RWPE2 (cell line): ENCODE measurements at regions not wholly inside any gene's neighbourhood (a gene's known extent, or its start where the extent isn't known, plus 50 kb on each side); places are given as distances from the start of the nearest gene placed in this dataset.

ENCODE experiments used
- ATAC-seq: fragments of 200-7000 bp; cut with Tn5 transposase; 3 replicates; pipeline ENCODE4 v1.9.1; 2021; ENCODE audit warnings: low read depth
- DNase-seq: peaks from one replicate; pipeline ENCODE4 v3.0.0-alpha.2; 2020; ENCODE audit warnings: low spot score
- H3K27ac ChIP-seq: fragments of 450-650 bp; 2 replicates; pipeline ENCODE4 v1.5.1; 2017; ENCODE audit warnings: mild to moderate bottlenecking; ENCODE audit not compliant: poor library complexity, severe bottlenecking
- H3K27me3 ChIP-seq: fragments of 250-450 bp; sonication (Bioruptor Pico); 2 replicates; pipeline ENCODE4 v1.5.1; 2021; ENCODE audit warnings: mild to moderate bottlenecking, moderate library complexity; ENCODE audit not compliant: insufficient read depth, poor library complexity, severe bottlenecking
- H3K36me3 ChIP-seq: fragments of 250-450 bp; sonication (Bioruptor Pico); 2 replicates; pipeline ENCODE4 v1.5.1; 2020; ENCODE audit warnings: low read depth, mild to moderate bottlenecking, moderate library complexity
- H3K4me1 ChIP-seq: fragments of 250-450 bp; sonication (Bioruptor Pico); 2 replicates; pipeline ENCODE4 v1.5.1; 2021; ENCODE audit warnings: mild to moderate bottlenecking, moderate library complexity; ENCODE audit not compliant: insufficient read depth, poor library complexity, severe bottlenecking
- H3K4me3 ChIP-seq: fragments of 250-450 bp; sonication (Bioruptor Pico); 2 replicates; pipeline ENCODE4 v1.5.1; 2021; ENCODE audit warnings: mild to moderate bottlenecking, moderate library complexity; ENCODE audit not compliant: severe bottlenecking
- H3K9me3 ChIP-seq: fragments of 250-450 bp; sonication (Bioruptor Pico); 2 replicates; pipeline ENCODE4 v1.5.1; 2021; ENCODE audit warnings: mild to moderate bottlenecking, moderate library complexity; ENCODE audit not compliant: severe bottlenecking
- TF ChIP-seq, protein P1 (sequence below): fragments of 450-650 bp; IDR thresholded peaks from one replicate; pipeline ENCODE4 v1.5.1; 2017; ENCODE audit warnings: mild to moderate bottlenecking, moderate library complexity; ENCODE audit not compliant: poor library complexity, severe bottlenecking

DNA sequence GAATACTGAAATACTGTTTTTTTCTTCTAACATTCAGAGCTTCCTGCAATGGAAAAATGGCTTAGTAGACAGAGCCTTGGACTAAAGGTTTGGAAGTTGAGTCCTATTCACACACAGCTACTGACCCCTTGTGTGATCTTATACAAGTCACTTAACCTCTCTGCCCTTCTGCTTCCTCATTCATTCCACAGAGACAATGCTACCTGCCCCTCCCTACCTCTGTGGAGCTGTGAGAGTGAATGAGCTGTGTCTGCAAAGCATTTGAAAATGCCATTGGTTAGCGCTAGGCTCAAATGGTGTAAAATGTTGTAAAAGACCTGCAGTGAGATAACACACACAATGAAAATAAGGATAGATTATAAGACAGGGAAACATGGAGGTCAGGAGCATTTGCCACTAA is 214.4 kb downstream of the BARHL2 start:
- no peak for DNase-seq
- no peaks in the 10 kb centered on the region for H3K9me3 ChIP-seq
- H3K36me3 ChIP-seq: no peaks in the 10 kb centered on the region
- no peak for ATAC-seq
- no peak overlapping the region for H3K27ac ChIP-seq
- no peak overlapping the region for H3K4me3 ChIP-seq
- TF ChIP-seq, protein P1, sequence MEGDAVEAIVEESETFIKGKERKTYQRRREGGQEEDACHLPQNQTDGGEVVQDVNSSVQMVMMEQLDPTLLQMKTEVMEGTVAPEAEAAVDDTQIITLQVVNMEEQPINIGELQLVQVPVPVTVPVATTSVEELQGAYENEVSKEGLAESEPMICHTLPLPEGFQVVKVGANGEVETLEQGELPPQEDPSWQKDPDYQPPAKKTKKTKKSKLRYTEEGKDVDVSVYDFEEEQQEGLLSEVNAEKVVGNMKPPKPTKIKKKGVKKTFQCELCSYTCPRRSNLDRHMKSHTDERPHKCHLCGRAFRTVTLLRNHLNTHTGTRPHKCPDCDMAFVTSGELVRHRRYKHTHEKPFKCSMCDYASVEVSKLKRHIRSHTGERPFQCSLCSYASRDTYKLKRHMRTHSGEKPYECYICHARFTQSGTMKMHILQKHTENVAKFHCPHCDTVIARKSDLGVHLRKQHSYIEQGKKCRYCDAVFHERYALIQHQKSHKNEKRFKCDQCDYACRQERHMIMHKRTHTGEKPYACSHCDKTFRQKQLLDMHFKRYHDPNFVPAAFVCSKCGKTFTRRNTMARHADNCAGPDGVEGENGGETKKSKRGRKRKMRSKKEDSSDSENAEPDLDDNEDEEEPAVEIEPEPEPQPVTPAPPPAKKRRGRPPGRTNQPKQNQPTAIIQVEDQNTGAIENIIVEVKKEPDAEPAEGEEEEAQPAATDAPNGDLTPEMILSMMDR: no peak
- H3K4me1 ChIP-seq: no peaks in the 10 kb centered on the region
- H3K27me3 ChIP-seq: peaks cover 3% of the 10 kb centered on the region

DNA sequence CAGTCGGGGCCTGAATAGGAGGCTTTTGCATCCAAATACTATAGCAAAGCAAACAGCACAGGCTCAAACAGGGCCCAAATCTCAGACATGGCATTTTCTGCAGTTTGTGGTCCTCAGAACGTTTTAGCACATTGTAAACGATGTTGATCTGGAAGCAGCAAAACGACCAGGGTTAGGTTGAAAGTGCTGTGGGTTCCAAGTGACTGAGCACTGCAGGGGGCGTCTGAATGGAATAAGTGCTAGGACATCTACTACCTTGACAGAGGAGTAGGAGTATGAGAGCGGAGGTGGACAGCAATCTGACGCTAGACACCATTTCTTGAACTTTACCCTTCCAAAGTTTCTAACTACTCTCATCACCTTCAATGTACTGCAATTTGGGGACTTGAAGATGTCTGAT is 214.9 kb downstream of the BARHL2 start:
- Histone ChIP-seq H3K36me3 (no peaks in the 10 kb centered on the region), H3K9me3 (no peaks in the 10 kb centered on the region), H3K27me3 (peaks cover 2% of the 10 kb centered on the region), H3K4me1 (no peaks in the 10 kb centered on the region), H3K4me3 (no peak overlapping the region), H3K27ac (no peak overlapping the region)
- ATAC-seq (no peak), DNase-seq (no peak)
- TF ChIP-seq, protein P1: no peak

DNA sequence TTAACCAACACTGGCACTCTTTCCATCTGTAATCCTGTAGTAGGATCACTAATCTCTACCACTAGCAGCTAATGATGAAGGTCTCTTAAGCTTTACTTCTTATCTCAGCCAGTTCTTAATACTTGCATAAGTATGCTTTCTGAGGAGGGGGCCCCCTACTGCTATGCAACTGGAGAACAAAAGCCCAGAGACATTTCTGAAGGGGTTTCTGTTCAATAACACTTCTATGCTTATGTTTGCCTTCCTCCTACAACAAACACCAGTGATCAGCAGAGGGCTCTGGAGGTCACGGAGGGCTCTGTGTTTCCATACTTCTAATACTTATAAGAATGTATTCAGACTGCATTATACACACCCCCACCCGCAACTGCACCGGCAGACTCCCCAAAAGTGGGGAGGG is 215.8 kb downstream of the BARHL2 start:
- H3K27me3 ChIP-seq: no peaks in the 10 kb centered on the region
- DNase-seq (no peak), ATAC-seq (no peak)
- no peaks in the 10 kb centered on the region for H3K4me1 ChIP-seq
- H3K4me3 ChIP-seq: no peak overlapping the region
- no peaks in the 10 kb centered on the region for H3K9me3 ChIP-seq
- TF ChIP-seq, protein P1: no peak
- no peak overlapping the region for H3K27ac ChIP-seq
- H3K36me3 ChIP-seq: no peaks in the 10 kb centered on the region

DNA sequence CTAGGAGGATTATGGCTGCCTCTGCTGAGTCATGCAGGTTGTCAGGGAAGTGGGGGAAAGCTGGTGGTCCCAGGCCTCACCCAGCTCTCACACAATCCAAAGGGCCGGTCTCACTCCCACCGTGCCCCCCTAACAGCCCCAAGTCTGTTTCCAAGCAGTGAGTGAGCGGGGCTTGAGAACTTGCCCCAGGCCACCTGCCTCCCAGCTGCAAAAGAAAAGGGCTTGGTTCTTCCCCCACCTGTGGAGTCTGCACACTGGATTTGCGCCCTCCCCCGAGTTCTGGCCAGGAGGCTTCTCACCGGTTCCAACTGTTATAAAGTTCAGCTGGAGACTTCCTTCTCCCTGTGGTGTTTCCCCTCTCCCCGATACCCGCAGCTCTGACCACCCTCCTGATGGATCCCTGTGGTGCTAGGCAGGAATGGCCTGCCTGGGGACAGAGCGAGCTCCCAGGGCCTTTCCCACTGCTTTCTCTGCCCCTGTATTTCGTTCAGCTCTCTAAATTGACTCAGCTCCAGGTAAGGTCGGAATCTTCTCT is 222.3 kb downstream of the BARHL2 start:
- no peaks in the 10 kb centered on the region for H3K4me1 ChIP-seq
- H3K27ac ChIP-seq: no peak overlapping the region
- TF ChIP-seq, protein P1: no peak

DNA sequence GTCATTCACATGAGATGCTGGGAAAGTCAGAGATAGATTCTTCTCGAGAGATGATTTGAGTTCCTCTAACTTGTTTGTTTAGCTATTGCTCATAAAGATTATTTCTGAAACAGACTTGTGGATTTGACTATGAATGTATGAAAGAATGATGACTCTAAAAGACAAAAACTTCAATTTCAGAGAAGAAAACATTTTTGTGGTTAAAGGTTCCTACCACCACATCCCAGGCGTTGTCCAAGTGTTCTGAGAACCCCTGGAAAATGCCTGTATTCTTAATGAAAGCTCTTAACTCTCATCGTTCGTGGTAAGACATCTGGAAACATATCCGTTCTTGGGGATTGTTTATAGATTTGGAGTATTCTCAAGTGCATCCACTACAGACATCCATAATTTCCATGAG is 228.7 kb downstream of the BARHL2 start:
- H3K27ac ChIP-seq: no peak overlapping the region
- H3K4me3 ChIP-seq: no peak overlapping the region
- TF ChIP-seq, protein P1: no peak
- no peaks in the 10 kb centered on the region for H3K4me1 ChIP-seq
- no peaks in the 10 kb centered on the region for H3K9me3 ChIP-seq
- ATAC-seq (peak; percentile 41; the same call in 1 of the 3 replicates), DNase-seq (no peak)
- H3K36me3 ChIP-seq: no peaks in the 10 kb centered on the region
- H3K27me3 ChIP-seq: no peaks in the 10 kb centered on the region

More for the DNA sequence above, 222.3 kb downstream of the BARHL2 start:
- ATAC-seq (no peak), DNase-seq (no peak)
- H3K9me3 ChIP-seq: no peaks in the 10 kb centered on the region
- H3K36me3 ChIP-seq: no peaks in the 10 kb centered on the region
- H3K4me3 ChIP-seq: no peak overlapping the region
- no peaks in the 10 kb centered on the region for H3K27me3 ChIP-seq
